M059J (cell line): ENCODE measurements at regions not wholly inside any gene's neighbourhood (a gene's known extent, or its start where the extent isn't known, plus 50 kb on each side); places are given as distances from the start of the nearest gene placed in this dataset.

Experiments
- DNase-seq: peaks from one replicate; pipeline ENCODE4 v3.0.0-alpha.2; 2012; ENCODE audit warnings: low read depth

DNA sequence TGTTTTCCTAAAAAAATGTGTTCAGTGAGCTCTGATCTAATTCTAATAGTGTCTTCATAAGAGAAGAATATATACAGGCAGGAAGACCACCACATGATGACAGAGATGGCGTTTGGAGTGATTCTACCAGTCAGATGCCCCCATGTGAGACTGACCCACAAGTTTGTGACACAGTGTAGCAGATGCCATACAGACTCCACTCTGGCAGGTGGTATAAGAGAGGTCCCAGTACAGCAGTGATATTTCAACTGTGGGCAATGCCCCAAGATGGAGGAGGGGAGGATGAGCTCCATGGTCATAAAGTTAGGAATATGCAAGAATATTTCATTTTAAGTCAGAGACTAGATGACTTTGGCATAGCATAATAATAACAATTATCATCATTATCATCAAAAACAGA is 1022.6 kb downstream of the KCNMA1 start:
- DNase-seq = no peak
